ENCODE measurements at regions not wholly inside any gene's neighbourhood (a gene's known extent, or its start where the extent isn't known, plus 50 kb on each side); places are given as distances from the start of the nearest gene placed in this dataset.

DNA sequence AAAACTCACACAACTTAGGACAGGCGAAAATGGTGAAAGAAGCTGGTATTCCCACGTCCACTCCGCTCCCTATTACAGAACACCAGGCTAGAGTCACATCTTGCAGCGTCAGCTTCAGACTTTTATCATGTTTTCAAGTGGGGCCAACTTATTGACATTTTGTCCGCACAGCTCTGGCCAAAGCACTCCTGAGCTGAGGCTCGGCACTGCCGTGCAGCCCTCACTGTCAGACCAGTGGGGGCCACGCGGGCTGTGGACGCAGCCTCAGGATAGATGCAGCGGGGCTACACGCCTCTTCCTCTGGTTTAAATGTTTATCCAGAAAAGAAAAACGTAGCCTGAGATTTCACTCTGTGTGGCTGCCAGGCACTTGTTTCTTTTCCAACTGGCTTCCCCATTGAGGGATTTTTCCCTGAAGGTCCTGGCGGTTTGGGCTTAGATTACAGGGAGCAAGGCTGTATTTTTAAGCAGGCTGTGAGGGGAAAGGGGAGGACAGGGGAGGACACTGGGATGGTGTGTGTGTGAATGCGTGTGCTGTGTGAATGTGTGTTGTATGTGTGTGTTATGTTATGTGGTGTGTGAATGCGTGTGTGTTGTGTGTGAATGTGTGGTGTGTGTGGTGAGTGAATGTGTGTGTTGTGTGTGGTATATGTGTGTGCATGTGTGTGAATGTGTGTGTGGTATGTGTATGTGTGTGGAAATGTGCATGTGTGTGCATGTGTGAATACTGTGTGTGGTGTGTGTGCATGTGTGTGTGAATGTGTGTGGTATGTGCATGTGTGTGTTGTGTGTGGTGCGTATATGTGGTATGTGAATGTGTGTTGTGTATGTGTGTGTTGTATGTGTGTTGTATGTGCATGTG, 267.6 kb downstream of the DCDC2C start:
- H3K4me3 Mint-ChIP-seq, result no peak overlapping the region
- no peaks in the 10 kb centered on the region for H3K36me3 Mint-ChIP-seq
- CTCF ChIA-PET, result no interaction called here
- no peaks in the 10 kb centered on the region for H3K27me3 Mint-ChIP-seq
- H3K9me3 Mint-ChIP-seq (ENCODE audit: low read depth), result no peaks in the 10 kb centered on the region
- ATAC-seq (no peak), DNase-seq (no peak)
- H3K4me1 Mint-ChIP-seq, result no peaks in the 10 kb centered on the region
- no peak overlapping the region for H3K27ac Mint-ChIP-seq

- no peaks in the 10 kb centered on the region for H3K36me3 Mint-ChIP-seq
- CTCF ChIA-PET, result no interaction called here
These were observed 268.3 kb downstream of the DCDC2C start for GRCh38 chr2:3971652-3972192.

DNA sequence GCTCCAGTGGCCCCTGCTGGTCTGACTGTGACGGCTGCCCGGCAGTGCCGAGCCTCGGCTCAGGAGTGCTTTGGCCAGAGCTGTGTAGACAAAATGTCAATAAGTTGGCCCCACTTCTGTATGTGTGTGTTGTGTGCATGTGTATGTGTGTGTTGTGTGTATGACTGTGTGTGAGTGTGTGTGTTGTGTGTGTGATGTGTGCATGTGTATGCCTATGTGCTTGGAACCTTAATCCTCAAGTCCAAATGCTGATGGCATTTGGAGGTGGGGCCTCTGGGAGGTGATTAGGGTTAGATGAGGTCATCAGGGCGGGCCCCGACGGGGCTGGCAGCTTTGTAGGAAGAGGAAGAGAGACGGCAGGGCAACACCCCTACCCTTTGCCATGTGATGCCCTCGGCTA, 269.0 kb downstream of the DCDC2C start:
- CTCF ChIA-PET, result no interaction called here
- Mint-ChIP-seq H3K4me3 (no peak overlapping the region), H3K4me1 (no peaks in the 10 kb centered on the region), H3K27me3 (no peaks in the 10 kb centered on the region), H3K9me3 (ENCODE audit: low read depth) (no peaks in the 10 kb centered on the region), H3K27ac (no peak overlapping the region), H3K36me3 (no peaks in the 10 kb centered on the region)
- DNase-seq (no peak), ATAC-seq (no peak)

More at GRCh38 chr2:3971652-3972192, 268.3 kb downstream of the DCDC2C start:
- no peak overlapping the region for H3K4me3 Mint-ChIP-seq
- DNase-seq (no peak), ATAC-seq (no peak)
- H3K27me3 Mint-ChIP-seq, result no peaks in the 10 kb centered on the region
- no peaks in the 10 kb centered on the region for H3K4me1 Mint-ChIP-seq
- H3K9me3 Mint-ChIP-seq (ENCODE audit: low read depth), result no peaks in the 10 kb centered on the region
- no peak overlapping the region for H3K27ac Mint-ChIP-seq

- Mint-ChIP-seq H3K27me3 (no peaks in the 10 kb centered on the region), H3K4me3 (no peak overlapping the region), H3K4me1 (no peaks in the 10 kb centered on the region), H3K36me3 (no peaks in the 10 kb centered on the region), H3K9me3 (ENCODE audit: low read depth) (no peaks in the 10 kb centered on the region), H3K27ac (no peak overlapping the region)
- no peak for ATAC-seq
- CTCF ChIA-PET, result no interaction called here
- no peak for DNase-seq
These were observed 271.4 kb downstream of the DCDC2C start for GRCh38 chr2:3974765-3975164.

- no peak for ATAC-seq
- H3K27me3 Mint-ChIP-seq, result no peaks in the 10 kb centered on the region
These were observed 278.1 kb downstream of the DCDC2C start for GRCh38 chr2:3981446-3981987.

DNA sequence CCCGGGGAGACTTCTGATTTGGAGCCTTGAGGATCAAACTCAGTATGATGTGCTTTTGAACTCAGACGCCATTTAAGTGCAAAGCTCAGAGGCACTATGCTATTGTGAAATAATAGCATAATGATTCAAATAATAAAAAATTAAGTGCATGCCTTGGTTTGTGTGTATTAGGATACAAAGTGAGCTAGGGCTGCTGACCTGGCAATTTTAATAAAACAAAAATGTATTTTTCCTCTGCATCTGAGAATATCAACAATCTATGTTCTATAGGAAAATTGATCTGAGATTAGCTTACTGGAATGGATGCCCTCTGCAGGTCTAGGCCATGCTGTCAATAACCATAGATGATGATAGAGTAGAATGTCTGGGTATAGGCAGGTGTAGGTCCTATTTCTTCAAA, 278.8 kb downstream of the DCDC2C start:
- H3K4me3 Mint-ChIP-seq, result no peak overlapping the region
- H3K9me3 Mint-ChIP-seq (ENCODE audit: low read depth), result no peaks in the 10 kb centered on the region
- no peaks in the 10 kb centered on the region for H3K27me3 Mint-ChIP-seq
- ATAC-seq, result no peak
- no peaks in the 10 kb centered on the region for H3K36me3 Mint-ChIP-seq
- no peaks in the 10 kb centered on the region for H3K4me1 Mint-ChIP-seq
- H3K27ac Mint-ChIP-seq, result no peak overlapping the region
- DNase-seq, result no peak
- CTCF ChIA-PET, result no interaction called here

More at GRCh38 chr2:3981446-3981987, 278.1 kb downstream of the DCDC2C start:
- Mint-ChIP-seq H3K4me3 (no peak overlapping the region), H3K36me3 (no peaks in the 10 kb centered on the region), H3K27ac (no peak overlapping the region), H3K4me1 (no peaks in the 10 kb centered on the region), H3K9me3 (ENCODE audit: low read depth) (no peaks in the 10 kb centered on the region)
- DNase-seq, result no peak
- CTCF ChIA-PET, result no interaction called here

DNA sequence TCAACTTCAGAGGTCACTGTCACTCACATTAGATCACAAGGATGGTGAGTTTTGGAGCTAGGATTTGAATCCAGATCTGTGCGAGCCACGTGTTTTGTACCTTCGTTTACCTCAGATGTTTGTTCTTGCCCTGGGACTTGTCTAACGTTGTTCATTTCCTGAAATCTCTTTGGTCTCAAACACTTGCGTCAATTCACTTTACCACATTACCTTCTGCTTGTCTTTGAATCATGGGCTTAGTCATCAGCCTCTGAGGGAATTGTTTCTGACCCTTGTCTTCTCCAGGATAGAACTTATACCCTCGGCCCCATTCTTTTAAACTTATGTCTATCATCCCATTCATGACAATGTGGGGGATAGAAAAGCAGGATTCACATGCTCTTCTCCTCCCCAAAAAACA, 282.7 kb downstream of the DCDC2C start:
- H3K27me3 Mint-ChIP-seq, result no peaks in the 10 kb centered on the region
- H3K36me3 Mint-ChIP-seq, result no peaks in the 10 kb centered on the region
- no peak for ATAC-seq
- no peaks in the 10 kb centered on the region for H3K9me3 Mint-ChIP-seq (ENCODE audit: low read depth)
- H3K4me3 Mint-ChIP-seq, result no peak overlapping the region
- CTCF ChIA-PET, result no interaction called here
- H3K4me1 Mint-ChIP-seq, result no peaks in the 10 kb centered on the region
- H3K27ac Mint-ChIP-seq, result no peak overlapping the region
- no peak for DNase-seq

GRCh38 chr2:3986530-3987258, 283.3 kb downstream of the DCDC2C start:
- Mint-ChIP-seq H3K36me3 (no peaks in the 10 kb centered on the region), H3K4me3 (no peak overlapping the region), H3K27ac (no peak overlapping the region), H3K9me3 (ENCODE audit: low read depth) (no peaks in the 10 kb centered on the region), H3K4me1 (no peaks in the 10 kb centered on the region), H3K27me3 (no peaks in the 10 kb centered on the region)
- CTCF ChIA-PET, result no interaction called here
- ATAC-seq (no peak), DNase-seq (no peak)

DNA sequence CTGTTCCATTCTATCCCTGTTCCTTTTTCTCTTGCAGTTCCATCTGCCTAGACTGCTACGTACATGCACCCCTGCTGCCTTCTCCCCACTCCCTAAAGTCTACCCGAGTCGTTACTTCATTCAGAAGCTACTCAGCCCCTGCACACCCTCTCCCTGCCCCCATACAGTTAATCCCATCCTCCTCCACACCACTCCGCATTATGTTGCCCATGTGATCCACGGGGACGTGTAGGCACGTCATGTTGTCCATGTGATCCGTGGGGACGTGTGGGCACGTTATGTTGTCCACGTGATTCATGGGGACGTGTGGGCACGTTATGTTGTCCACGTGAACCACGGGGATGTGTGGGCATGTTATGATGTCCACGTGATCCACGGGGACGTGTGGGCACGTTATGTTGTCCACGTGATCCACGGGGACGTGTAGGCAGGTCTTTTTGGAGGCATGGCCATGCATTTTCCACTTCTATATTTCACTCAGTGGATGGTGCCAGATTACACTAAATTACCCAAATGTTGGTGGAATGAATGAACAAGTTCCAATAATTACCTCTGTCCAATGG, 299.5 kb downstream of the DCDC2C start:
- ATAC-seq (no peak), DNase-seq (no peak)
- CTCF ChIA-PET, result no interaction called here
- Mint-ChIP-seq H3K9me3 (ENCODE audit: low read depth) (peaks cover 3% of the 10 kb centered on the region), H3K4me3 (no peak overlapping the region), H3K27ac (no peak overlapping the region), H3K4me1 (no peaks in the 10 kb centered on the region), H3K27me3 (no peaks in the 10 kb centered on the region), H3K36me3 (no peaks in the 10 kb centered on the region)

DNA sequence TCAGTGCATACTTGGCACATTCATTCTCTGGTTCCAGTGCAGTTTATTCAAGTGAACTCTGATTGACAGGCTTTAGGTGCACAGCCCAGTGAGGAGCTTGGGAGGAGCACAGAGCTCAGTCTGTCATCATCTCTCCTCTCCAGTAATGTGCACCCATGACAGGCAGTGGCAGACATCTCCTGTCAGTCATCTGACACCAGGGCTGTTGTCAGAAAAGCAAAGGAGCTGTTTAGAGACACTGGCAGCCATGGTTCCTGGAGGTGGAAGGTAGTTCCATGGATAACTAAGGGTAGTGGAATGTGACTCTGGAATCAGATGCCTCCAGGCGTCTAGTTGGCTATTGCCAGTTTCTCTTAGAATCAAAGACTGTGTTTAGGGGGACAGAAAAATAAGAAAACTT, 308.8 kb downstream of the DCDC2C start:
- Mint-ChIP-seq H3K27ac (no peak overlapping the region), H3K4me1 (no peaks in the 10 kb centered on the region), H3K27me3 (no peaks in the 10 kb centered on the region), H3K9me3 (ENCODE audit: low read depth) (peaks cover 5% of the 10 kb centered on the region), H3K4me3 (no peak overlapping the region), H3K36me3 (peaks cover 1% of the 10 kb centered on the region)
- CTCF ChIA-PET, result no interaction called here
- ATAC-seq (no peak), DNase-seq (no peak)

DNA sequence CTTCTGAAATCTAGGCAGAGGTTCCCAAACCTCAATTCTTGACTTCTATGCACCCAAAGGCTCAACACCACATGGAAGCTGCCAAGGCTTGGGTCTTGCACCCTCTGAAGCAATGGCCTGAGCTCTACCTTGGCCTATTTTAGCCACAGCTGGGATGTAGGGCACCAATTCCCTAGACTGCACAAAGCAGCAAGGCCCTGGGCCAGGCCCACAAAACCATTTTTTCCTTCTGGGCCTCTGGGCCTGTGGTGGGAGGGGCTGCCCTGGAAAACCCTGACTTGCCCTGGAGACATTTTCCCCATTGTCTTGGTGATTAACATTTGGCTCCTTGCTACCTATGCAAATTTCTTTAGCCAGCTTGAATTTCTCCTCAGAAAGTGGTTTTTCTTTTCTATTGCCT, 315.2 kb downstream of the DCDC2C start:
- no peak for DNase-seq
- Mint-ChIP-seq H3K9me3 (ENCODE audit: low read depth) (no peaks in the 10 kb centered on the region), H3K36me3 (no peaks in the 10 kb centered on the region), H3K4me1 (no peaks in the 10 kb centered on the region), H3K27ac (no peak overlapping the region), H3K27me3 (no peaks in the 10 kb centered on the region), H3K4me3 (no peak overlapping the region)
- no peak for ATAC-seq
- CTCF ChIA-PET, result no interaction called here

DNA sequence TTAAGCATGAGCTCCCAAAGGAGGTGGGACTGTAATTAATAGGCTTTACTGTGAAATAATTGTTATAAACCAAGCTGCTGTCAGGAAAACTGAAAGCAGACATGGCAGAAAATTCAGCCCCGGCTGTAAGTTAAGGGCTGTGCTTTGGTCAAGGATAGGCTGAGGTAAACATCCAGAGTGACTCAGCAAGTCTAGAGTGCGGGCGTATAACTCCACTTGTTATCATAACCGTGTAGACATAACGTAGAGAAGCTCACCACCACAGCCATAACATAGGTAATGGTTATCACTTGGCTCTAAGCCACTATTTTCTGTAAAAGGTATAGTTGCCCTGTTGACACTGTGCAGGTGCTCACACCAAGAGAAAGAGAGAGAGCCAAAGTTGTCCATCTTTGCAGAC, 316.8 kb downstream of the DCDC2C start:
- H3K27me3 Mint-ChIP-seq, result no peaks in the 10 kb centered on the region
- H3K36me3 Mint-ChIP-seq, result no peaks in the 10 kb centered on the region
- DNase-seq (no peak), ATAC-seq (no peak)
- CTCF ChIA-PET, result no interaction called here
- no peaks in the 10 kb centered on the region for H3K9me3 Mint-ChIP-seq (ENCODE audit: low read depth)
- H3K4me1 Mint-ChIP-seq, result no peaks in the 10 kb centered on the region
- H3K27ac Mint-ChIP-seq, result no peak overlapping the region
- H3K4me3 Mint-ChIP-seq, result no peak overlapping the region

- H3K27me3 Mint-ChIP-seq, result no peaks in the 10 kb centered on the region
- no peak overlapping the region for H3K27ac Mint-ChIP-seq
- DNase-seq (no peak), ATAC-seq (no peak)
- H3K36me3 Mint-ChIP-seq, result no peaks in the 10 kb centered on the region
- no peaks in the 10 kb centered on the region for H3K4me1 Mint-ChIP-seq
- H3K4me3 Mint-ChIP-seq, result no peak overlapping the region
- H3K9me3 Mint-ChIP-seq (ENCODE audit: low read depth), result no peaks in the 10 kb centered on the region
- CTCF ChIA-PET, result no interaction called here
These were observed 317.3 kb downstream of the DCDC2C start for GRCh38 chr2:4020649-4021048.

DNA sequence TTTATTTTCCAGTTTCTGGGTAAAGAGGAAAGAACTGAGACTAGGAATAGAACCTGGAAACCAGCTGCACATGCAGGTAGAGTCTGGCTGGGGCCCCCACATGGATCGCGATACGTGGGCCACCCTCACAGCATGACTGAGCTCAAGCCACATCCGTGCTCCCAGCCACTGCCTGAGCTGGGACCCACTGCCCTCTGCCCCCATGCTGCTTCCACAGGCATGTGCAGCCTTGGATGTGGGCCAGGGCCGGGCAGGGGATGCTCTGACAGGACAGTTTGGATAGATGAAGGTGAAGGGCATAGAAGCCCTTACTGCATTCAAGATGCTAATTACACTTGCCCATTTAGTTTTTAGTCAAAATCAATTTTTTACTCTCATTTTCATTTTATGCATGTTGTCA, 321.2 kb downstream of the DCDC2C start:
- CTCF ChIA-PET, result no interaction called here
- Mint-ChIP-seq H3K4me1 (no peaks in the 10 kb centered on the region), H3K9me3 (ENCODE audit: low read depth) (no peaks in the 10 kb centered on the region), H3K27ac (no peak overlapping the region), H3K27me3 (no peaks in the 10 kb centered on the region), H3K4me3 (no peak overlapping the region), H3K36me3 (no peaks in the 10 kb centered on the region)
- DNase-seq, result no peak
- ATAC-seq, result no peak
